ENCODE measurements at regions not wholly inside any gene's neighbourhood (a gene's known extent, or its start where the extent isn't known, plus 50 kb on each side); places are given as distances from the start of the nearest gene placed in this dataset.

GRCh38 chr5:93300309-93300923, 280.6 kb downstream of the NR2F1-AS1 start:
- Histone ChIP-seq H4K20me1 (ENCODE audit: control insufficient read depth, insufficient read depth, low read depth, low read length) (no peaks in the 10 kb centered on the region), H3K9me2 (replicated peaks; ENCODE audit: control insufficient read depth, low read length) (no peaks in the 10 kb centered on the region), H3F3A (ENCODE audit: control insufficient read depth, insufficient read depth) (no peaks in the 10 kb centered on the region), H3K4me2 (ENCODE audit: low read length) (no peak overlapping the region), H3K27ac (ENCODE audit: low read depth, low read length) (no peak overlapping the region), H3K79me2 (ENCODE audit: control insufficient read depth, low read length) (no peaks in the 10 kb centered on the region), H3K27me3 (ENCODE audit: control insufficient read depth, low read length) (no peaks in the 10 kb centered on the region), H3K4me3 (ENCODE audit: low read length) (no peak overlapping the region), H3K4me1 (ENCODE audit: control insufficient read depth, low read length) (no peaks in the 10 kb centered on the region), H3K36me3 (ENCODE audit: control insufficient read depth, low read length) (no peaks in the 10 kb centered on the region), H3K9me3 (ENCODE audit: control insufficient read depth, insufficient read depth, low read length) (no peaks in the 10 kb centered on the region)
- no peak for TF ChIP-seq EZH2phosphoT487 (IDR thresholded peaks at IDR 0.05; ENCODE audit: borderline replicate concordance, low read length)
- TF ChIP-seq CTCF (IDR thresholded peaks at IDR 0.05; ENCODE audit: low read depth, low read length, poor library complexity, severe bottlenecking), result no peak

- Histone ChIP-seq H4K20me1 (ENCODE audit: control insufficient read depth, insufficient read depth, low read depth, low read length) (no peaks in the 10 kb centered on the region), H3K27me3 (ENCODE audit: control insufficient read depth, low read length) (no peaks in the 10 kb centered on the region), H3K27ac (ENCODE audit: low read depth, low read length) (no peak overlapping the region), H3K4me1 (ENCODE audit: control insufficient read depth, low read length) (no peaks in the 10 kb centered on the region), H3K9me3 (ENCODE audit: control insufficient read depth, insufficient read depth, low read length) (no peaks in the 10 kb centered on the region), H3K4me2 (ENCODE audit: low read length) (no peak overlapping the region), H3F3A (ENCODE audit: control insufficient read depth, insufficient read depth) (no peaks in the 10 kb centered on the region), H3K36me3 (ENCODE audit: control insufficient read depth, low read length) (no peaks in the 10 kb centered on the region), H3K9me2 (replicated peaks; ENCODE audit: control insufficient read depth, low read length) (no peaks in the 10 kb centered on the region), H3K4me3 (ENCODE audit: low read length) (no peak overlapping the region), H3K79me2 (ENCODE audit: control insufficient read depth, low read length) (no peaks in the 10 kb centered on the region)
- TF ChIP-seq EZH2phosphoT487 (IDR thresholded peaks at IDR 0.05; ENCODE audit: borderline replicate concordance, low read length) (no peak), CTCF (IDR thresholded peaks at IDR 0.05; ENCODE audit: low read depth, low read length, poor library complexity, severe bottlenecking) (no peak)
Observed at GRCh38 chr5:93299681-93300308, 281.2 kb downstream of the NR2F1-AS1 start.

- Histone ChIP-seq H3K9me3 (ENCODE audit: control insufficient read depth, insufficient read depth, low read length) (no peaks in the 10 kb centered on the region), H3K27me3 (ENCODE audit: control insufficient read depth, low read length) (no peaks in the 10 kb centered on the region), H3K4me2 (ENCODE audit: low read length) (no peak overlapping the region), H3F3A (ENCODE audit: control insufficient read depth, insufficient read depth) (no peaks in the 10 kb centered on the region), H4K20me1 (ENCODE audit: control insufficient read depth, insufficient read depth, low read depth, low read length) (no peaks in the 10 kb centered on the region), H3K9me2 (replicated peaks; ENCODE audit: control insufficient read depth, low read length) (no peaks in the 10 kb centered on the region), H3K36me3 (ENCODE audit: control insufficient read depth, low read length) (no peaks in the 10 kb centered on the region), H3K79me2 (ENCODE audit: control insufficient read depth, low read length) (no peaks in the 10 kb centered on the region), H3K27ac (ENCODE audit: low read depth, low read length) (no peak overlapping the region), H3K4me1 (ENCODE audit: control insufficient read depth, low read length) (no peaks in the 10 kb centered on the region), H3K4me3 (ENCODE audit: low read length) (no peak overlapping the region)
- TF ChIP-seq CTCF (IDR thresholded peaks at IDR 0.05; ENCODE audit: low read depth, low read length, poor library complexity, severe bottlenecking), result no peak
- TF ChIP-seq EZH2phosphoT487 (IDR thresholded peaks at IDR 0.05; ENCODE audit: borderline replicate concordance, low read length), result no peak
Observed at GRCh38 chr5:93297116-93297515, 283.9 kb downstream of the NR2F1-AS1 start.

All from DOHH2 (cell line).